Raji (cell line): ENCODE measurements at regions not wholly inside any gene's neighbourhood (a gene's known extent, or its start where the extent isn't known, plus 50 kb on each side); places are given as distances from the start of the nearest gene placed in this dataset.

ENCODE experiments used
- POLR2A ChIP-seq: IDR thresholded peaks from 2 replicates; pipeline ENCODE4 v1.6.1; 2011; ENCODE audit warnings: low read depth, low read length, control low read depth; ENCODE audit not compliant: insufficient read depth

GRCh38 chr5:54869691-54870090, 115.7 kb downstream of the ESM1 start:
- no peak for TF ChIP-seq POLR2A

GRCh38 chr5:54868511-54869483, 116.6 kb downstream of the ESM1 start:
- TF ChIP-seq POLR2A = no peak

GRCh38 chr5:54867310-54867944, 118.0 kb downstream of the ESM1 start:
- TF ChIP-seq POLR2A = no peak

- TF ChIP-seq POLR2A = no peak
Observed at GRCh38 chr5:54862036-54862435, 123.4 kb downstream of the ESM1 start.

- TF ChIP-seq POLR2A = no peak
Observed at GRCh38 chr5:54861212-54861894, 124.0 kb downstream of the ESM1 start.

- TF ChIP-seq POLR2A = no peak
Observed at GRCh38 chr5:54860321-54860720, 125.1 kb downstream of the ESM1 start.

- TF ChIP-seq POLR2A = no peak
Observed at GRCh38 chr5:54859316-54859715, 126.1 kb downstream of the ESM1 start.

- TF ChIP-seq POLR2A = no peak
Observed at GRCh38 chr5:54854883-54855581, 130.4 kb downstream of the ESM1 start.

GRCh38 chr5:54852007-54852406, 133.4 kb downstream of the ESM1 start:
- TF ChIP-seq POLR2A = no peak

- no peak for TF ChIP-seq POLR2A
Observed at GRCh38 chr5:54851449-54851848, 133.9 kb downstream of the ESM1 start.

GRCh38 chr5:54848581-54848980, 136.8 kb downstream of the ESM1 start:
- no peak for TF ChIP-seq POLR2A

GRCh38 chr5:54845567-54845941, 139.8 kb downstream of the ESM1 start:
- TF ChIP-seq POLR2A = no peak

GRCh38 chr5:54844905-54845566, 140.4 kb downstream of the ESM1 start:
- no peak for TF ChIP-seq POLR2A

GRCh38 chr5:54844266-54844665, 141.1 kb downstream of the ESM1 start:
- TF ChIP-seq POLR2A = no peak

- TF ChIP-seq POLR2A = no peak
Observed at GRCh38 chr5:54841481-54841880, 143.9 kb downstream of the ESM1 start.
